WERI-Rb-1 (cell line): ENCODE measurements at regions not wholly inside any gene's neighbourhood (a gene's known extent, or its start where the extent isn't known, plus 50 kb on each side); places are given as distances from the start of the nearest gene placed in this dataset.
"Not testable (repeated sequence)": the region's sequence is repeated elsewhere in the genome, so short reads cannot be mapped to it uniquely, and the experiment has no call there.

Experiments
- DNase-seq: peaks from one replicate; pipeline ENCODE4 v3.0.0-alpha.2; 2020
- H3K27ac ChIP-seq: fragments of 250-450 bp; sonication (Bioruptor Pico); 2 replicates; pipeline ENCODE4 v1.5.1; 2020; ENCODE audit warnings: mild to moderate bottlenecking, moderate library complexity
- H3K27me3 ChIP-seq: fragments of 250-450 bp; sonication (Bioruptor Pico); 2 replicates; pipeline ENCODE4 v1.5.1; 2021; ENCODE audit warnings: mild to moderate bottlenecking, low read depth, moderate library complexity; ENCODE audit not compliant: insufficient read depth, severe bottlenecking
- H3K36me3 ChIP-seq: fragments of 250-450 bp; sonication (Bioruptor Pico); 2 replicates; pipeline ENCODE4 v1.5.1; 2020; ENCODE audit warnings: mild to moderate bottlenecking, moderate library complexity
- H3K4me3 ChIP-seq: 2 replicates; pipeline ENCODE4 v1.5.1; 2011; ENCODE audit warnings: low read depth, mild to moderate bottlenecking, control low read depth, low read length
- H3K9me3 ChIP-seq: fragments of 250-450 bp; sonication (Bioruptor Pico); 2 replicates; pipeline ENCODE4 v1.5.1; 2021; ENCODE audit warnings: mild to moderate bottlenecking, moderate library complexity; ENCODE audit not compliant: severe bottlenecking
- CTCF ChIP-seq: IDR thresholded peaks from 2 replicates; pipeline ENCODE4 v1.5.1; 2011; ENCODE audit warnings: low read depth, mild to moderate bottlenecking, control low read depth, inconsistent platforms, low read length

- DNase-seq, result no peak
- no peaks in the 10 kb centered on the region for H3K27me3 ChIP-seq
- TF ChIP-seq CTCF, result no peak
- no peak overlapping the region for H3K27ac ChIP-seq
- no peaks in the 10 kb centered on the region for H3K9me3 ChIP-seq
- no peaks in the 10 kb centered on the region; the same call in 1 of the 2 replicates for H3K36me3 ChIP-seq
- no peak overlapping the region for H3K4me3 ChIP-seq
Measured at GRCh38 chr5:21574961-21575360, 1278.2 kb downstream of the CDH12 start.

GRCh38 chr5:21574438-21574837 is 1278.7 kb downstream of the CDH12 start:
- no peaks in the 10 kb centered on the region for H3K27me3 ChIP-seq
- H3K9me3 ChIP-seq, result no peaks in the 10 kb centered on the region
- no peaks in the 10 kb centered on the region; the same call in 1 of the 2 replicates for H3K36me3 ChIP-seq
- H3K4me3 ChIP-seq, result no peak overlapping the region
- H3K27ac ChIP-seq, result no peak overlapping the region
- DNase-seq, result no peak
- TF ChIP-seq CTCF, result no peak

- H3K9me3 ChIP-seq, result no peaks in the 10 kb centered on the region
- TF ChIP-seq CTCF, result no peak
- DNase-seq, result no peak
- H3K4me3 ChIP-seq, result no peak overlapping the region
- H3K27ac ChIP-seq, result no peak overlapping the region
- H3K27me3 ChIP-seq, result no peaks in the 10 kb centered on the region
- no peaks in the 10 kb centered on the region; the same call in 1 of the 2 replicates for H3K36me3 ChIP-seq
Measured at GRCh38 chr5:21573416-21574314, 1279.5 kb downstream of the CDH12 start.

- H3K9me3 ChIP-seq, H3K27ac ChIP-seq, DNase-seq, H3K36me3 ChIP-seq, H3K27me3 ChIP-seq, H3K4me3 ChIP-seq: not testable (repeated sequence)
Measured at GRCh38 chr5:21571196-21571595, 1281.9 kb downstream of the CDH12 start.

- not testable (repeated sequence) for H3K27ac ChIP-seq, H3K9me3 ChIP-seq, H3K27me3 ChIP-seq, H3K4me3 ChIP-seq, DNase-seq, H3K36me3 ChIP-seq
Measured at GRCh38 chr5:21559109-21559508, 1294.0 kb downstream of the CDH12 start.

GRCh38 chr5:21552263-21552662 is 1300.9 kb downstream of the CDH12 start:
- not testable (repeated sequence) for H3K36me3 ChIP-seq, H3K4me3 ChIP-seq, DNase-seq, H3K9me3 ChIP-seq, H3K27me3 ChIP-seq, H3K27ac ChIP-seq

- not testable (repeated sequence) for H3K9me3 ChIP-seq, DNase-seq, H3K27me3 ChIP-seq, H3K27ac ChIP-seq, H3K4me3 ChIP-seq, H3K36me3 ChIP-seq
Measured at GRCh38 chr5:21550916-21551315, 1302.2 kb downstream of the CDH12 start.

GRCh38 chr5:21547656-21548055 is 1305.5 kb downstream of the CDH12 start:
- DNase-seq, H3K4me3 ChIP-seq, H3K27me3 ChIP-seq, H3K9me3 ChIP-seq, H3K27ac ChIP-seq, H3K36me3 ChIP-seq: not testable (repeated sequence)

- not testable (repeated sequence) for H3K36me3 ChIP-seq, H3K9me3 ChIP-seq, H3K4me3 ChIP-seq, H3K27me3 ChIP-seq, DNase-seq, H3K27ac ChIP-seq
Measured at GRCh38 chr5:21535114-21535513, 1318.0 kb downstream of the CDH12 start.

GRCh38 chr5:21521157-21521556 is 1332.0 kb downstream of the CDH12 start:
- not testable (repeated sequence) for DNase-seq, H3K4me3 ChIP-seq, H3K36me3 ChIP-seq, H3K9me3 ChIP-seq, H3K27me3 ChIP-seq, H3K27ac ChIP-seq

- not testable (repeated sequence) for DNase-seq
Measured at GRCh38 chr5:21496926-21497325, 1356.2 kb downstream of the CDH12 start.

GRCh38 chr5:21496056-21496455 is 1357.1 kb downstream of the CDH12 start:
- not testable (repeated sequence) for H3K4me3 ChIP-seq, H3K27me3 ChIP-seq, H3K9me3 ChIP-seq, DNase-seq, H3K36me3 ChIP-seq, H3K27ac ChIP-seq

More at GRCh38 chr5:21496926-21497325, 1356.2 kb downstream of the CDH12 start:
- not testable (repeated sequence) for H3K36me3 ChIP-seq, H3K27ac ChIP-seq, H3K9me3 ChIP-seq, H3K4me3 ChIP-seq, H3K27me3 ChIP-seq
